H1 (cell line): ENCODE measurements at regions not wholly inside any gene's neighbourhood (a gene's known extent, or its start where the extent isn't known, plus 50 kb on each side); places are given as distances from the start of the nearest gene placed in this dataset.

Source experiments
- CTCF ChIA-PET: fragments of 300-600 bp; sonication (Branson Sonifier 250); formaldehyde crosslinking; loops from one replicate; lab custom pipeline; 2021; ENCODE audit not compliant: partially characterized antibody; lab: Charles Lee
- POLR2A ChIA-PET: fragments of 300-600 bp; sonication (Branson Sonifier 250); formaldehyde crosslinking; loops from one replicate; lab custom pipeline; 2021; ENCODE audit warnings: inconsistent platforms; ENCODE audit not compliant: partially characterized antibody; lab: Charles Lee
- DNase-seq, 2 experiments: peaks; one replicate each; pipeline versions ENCODE4 v3.0.0 to v3.0.0-alpha.2; 2010 to 2022; ENCODE audit warnings: low spot score in 2 of 2, low read depth in 1 of 2, mixed read lengths in 1 of 2
- FAIRE-seq: peaks from 2 replicates; lab custom pipeline; 2011; peaks lifted over from hg19 to GRCh38; lab: Jason Lieb, UNC
- H2AFZ ChIP-seq: 2 replicates; pipeline ENCODE4 v1.8.1; 2012; ENCODE audit warnings: low read length, inconsistent platforms
- H2AK5ac ChIP-seq: 2 replicates; pipeline ENCODE4 v1.6.1; 2013; ENCODE audit warnings: low read depth, low read length
- H2BK120ac ChIP-seq: replicated peaks from 2 replicates; pipeline ENCODE3; 2013; ENCODE audit warnings: low read depth, low read length, inconsistent platforms
- H2BK12ac ChIP-seq: 2 replicates; pipeline ENCODE4 v1.6.1; 2013; ENCODE audit warnings: low read depth, low read length
- H2BK15ac ChIP-seq: 2 replicates; pipeline ENCODE4 v1.6.1; 2013; ENCODE audit warnings: low read length
- H2BK20ac ChIP-seq: 2 replicates; pipeline ENCODE4 v1.6.1; 2013; ENCODE audit warnings: low read length
- H2BK5ac ChIP-seq: 2 replicates; pipeline ENCODE4 v1.6.1; 2013; ENCODE audit warnings: low read depth, low read length
- H3K14ac ChIP-seq: 2 replicates; pipeline ENCODE4 v1.6.1; 2013; ENCODE audit warnings: inconsistent platforms; ENCODE audit not compliant: insufficient read length
- H3K18ac ChIP-seq: 2 replicates; pipeline ENCODE4 v1.6.1; 2013; ENCODE audit warnings: low read length; ENCODE audit errors: extremely low read depth
- H3K23ac ChIP-seq: 2 replicates; pipeline ENCODE4 v1.6.1; 2013; ENCODE audit warnings: inconsistent platforms; ENCODE audit not compliant: insufficient read length
- H3K23me2 ChIP-seq: 2 replicates; pipeline ENCODE4 v1.6.1; 2013; ENCODE audit warnings: low read depth, low read length
- H3K27ac ChIP-seq: 2 replicates; pipeline ENCODE4 v1.6.1; 2011; ENCODE audit warnings: low read depth, low read length, inconsistent platforms
- H3K27me3 ChIP-seq, 4 experiments: replicated peaks in 1 of 4; 1 replicate in 1 of 4; 2 replicates in 3 of 4; pipeline versions ENCODE4 v1.6.1 to v1.8.1; 2011 to 2013; ENCODE audit warnings: low read length in 3 of 4, mild to moderate bottlenecking in 3 of 4, inconsistent platforms in 2 of 4, mixed read lengths in 2 of 4, moderate library complexity in 1 of 4; ENCODE audit not compliant: control insufficient read depth in 3 of 4, insufficient read depth in 3 of 4; ENCODE audit errors: extremely low read depth in 1 of 4
- H3K36me3 ChIP-seq, 4 experiments: 2 replicates each; pipeline versions ENCODE4 v1.6.1 to v1.8.1; 2011 to 2013; ENCODE audit warnings: mild to moderate bottlenecking in 4 of 4, low read length in 3 of 4, moderate library complexity in 2 of 4, control low read depth in 1 of 4, inconsistent platforms in 1 of 4; ENCODE audit not compliant: insufficient read depth in 4 of 4, control insufficient read depth in 2 of 4
- H3K4ac ChIP-seq: replicated peaks from 2 replicates; pipeline ENCODE3; 2013; ENCODE audit warnings: low read length, low read depth, mixed read lengths, inconsistent platforms; ENCODE audit not compliant: insufficient read length
- H3K4me1 ChIP-seq, 4 experiments: replicated peaks in 1 of 4; 1 replicate in 1 of 4; 2 replicates in 3 of 4; pipeline versions ENCODE4 v1.6.1 to v1.8.1; 2011 to 2013; ENCODE audit warnings: low read length in 3 of 4, inconsistent platforms in 2 of 4, mixed read lengths in 1 of 4; ENCODE audit not compliant: insufficient read depth in 4 of 4, control insufficient read depth in 3 of 4
- H3K4me2 ChIP-seq, 2 experiments: 2 replicates each; pipeline versions ENCODE4 v1.6.1 to v1.8.1; 2011 to 2013; ENCODE audit warnings: low read depth in 2 of 2, low read length in 2 of 2, control low read depth in 1 of 2, inconsistent platforms in 1 of 2, mild to moderate bottlenecking in 1 of 2; ENCODE audit not compliant: insufficient read depth in 1 of 2
- H3K4me3 ChIP-seq, 4 experiments: fragments of 200-600, 300-600 bp in 1 of 4; sonication (generic), shearing (Covaris generic), sonication (Bioruptor Twin) in 1 of 4; 2 replicates each; pipeline versions ENCODE4 v1.5.1 to v1.8.1; 2011 to 2016; ENCODE audit warnings: low read length in 4 of 4, low read depth in 3 of 4, control low read depth in 2 of 4, inconsistent platforms in 2 of 4, mild to moderate bottlenecking in 2 of 4, mixed read lengths in 1 of 4, moderate library complexity in 1 of 4; ENCODE audit not compliant: insufficient read depth in 2 of 4; ENCODE audit errors: extremely low read depth in 1 of 4
- H3K56ac ChIP-seq: replicated peaks from 2 replicates; pipeline ENCODE3; 2013; ENCODE audit warnings: low read depth, mild to moderate bottlenecking, mixed read lengths, low read length, inconsistent platforms; ENCODE audit not compliant: insufficient read length
- H3K79me1 ChIP-seq: 2 replicates; pipeline ENCODE4 v1.6.1; 2013; ENCODE audit warnings: low read depth, low read length, control low read depth
- H3K79me2 ChIP-seq, 2 experiments: 2 replicates each; pipeline versions ENCODE4 v1.6.1 to v1.8.1; 2012 to 2013; ENCODE audit warnings: low read length in 2 of 2, mild to moderate bottlenecking in 2 of 2, inconsistent platforms in 1 of 2; ENCODE audit not compliant: insufficient read depth in 2 of 2, control insufficient read depth in 1 of 2
- H3K9ac ChIP-seq, 4 experiments: replicated peaks in 1 of 4; 1 replicate in 1 of 4; 2 replicates in 3 of 4; pipeline versions ENCODE4 v1.6.1 to v1.8.1; 2011 to 2013; ENCODE audit warnings: low read depth in 3 of 4, low read length in 3 of 4, control low read depth in 2 of 4, mild to moderate bottlenecking in 2 of 4, moderate library complexity in 2 of 4, inconsistent platforms in 1 of 4; ENCODE audit errors: extremely low read depth in 1 of 4
- H3K9me3 ChIP-seq, 2 experiments: 2 replicates each; pipeline versions ENCODE4 v1.6.1 to v1.8.1; 2012 to 2013; ENCODE audit warnings: mild to moderate bottlenecking in 2 of 2, moderate library complexity in 2 of 2, control low read depth in 1 of 2, inconsistent platforms in 1 of 2, low read depth in 1 of 2, low read length in 1 of 2, mixed read lengths in 1 of 2; ENCODE audit not compliant: insufficient read depth in 2 of 2
- H4K20me1 ChIP-seq, 2 experiments: replicated peaks in 1 of 2; 2 replicates each; pipeline versions ENCODE3 to v1.8.1; 2011 to 2013; ENCODE audit warnings: inconsistent platforms in 2 of 2, low read length in 2 of 2, mild to moderate bottlenecking in 1 of 2; ENCODE audit not compliant: insufficient read depth in 2 of 2, control insufficient read depth in 1 of 2
- H4K5ac ChIP-seq: 2 replicates; pipeline ENCODE4 v1.6.1; 2013; ENCODE audit warnings: low read length, low read depth, mixed read lengths, inconsistent platforms; ENCODE audit not compliant: insufficient read length
- H4K8ac ChIP-seq: 2 replicates; pipeline ENCODE4 v1.8.0; 2013; ENCODE audit warnings: mild to moderate bottlenecking, moderate library complexity, low read length, inconsistent platforms; ENCODE audit not compliant: insufficient read depth; ENCODE audit errors: extremely low read depth
- H4K91ac ChIP-seq: replicated peaks from 2 replicates; pipeline ENCODE3; 2013; ENCODE audit warnings: low read length, mixed read lengths, inconsistent platforms; ENCODE audit not compliant: insufficient read length
- POLR2AphosphoS5 ChIP-seq: IDR thresholded peaks from 2 replicates; pipeline ENCODE4 v1.6.1; 2011; ENCODE audit warnings: low read depth, low read length
- SIX5 ChIP-seq: IDR thresholded peaks from 2 replicates; pipeline ENCODE4 v1.6.1; 2011; ENCODE audit warnings: mild to moderate bottlenecking, low read depth, low read length
- SRF ChIP-seq: IDR thresholded peaks from 2 replicates; pipeline ENCODE4 v1.6.1; 2011; ENCODE audit warnings: mild to moderate bottlenecking, low read depth, low read length, moderate library complexity
- WGBS, 2 experiments: shearing (Covaris generic) in 1 of 2; methylation state at CpG; one replicate each; pipeline versions ENCODE4 v1.1.6 to v1.1.7; 2013 to 2015; ENCODE audit warnings: low lambda C conversion rate in 2 of 2, mixed read lengths in 2 of 2, inconsistent platforms in 1 of 2, low coverage in 1 of 2, missing lambda C conversion rate in 1 of 2; ENCODE audit not compliant: insufficient replicate concordance in 2 of 2, insufficient coverage in 1 of 2, insufficient read length in 1 of 2; ENCODE audit errors: extremely low coverage in 1 of 2, missing lambda C conversion rate in 1 of 2; 5-methylcytosine and 5-hydroxymethylcytosine counted together

GRCh38 chrX:45497290-45497689, 296.6 kb upstream of the DIPK2B start:
- H2BK12ac ChIP-seq: no peak overlapping the region
- H3K79me2 ChIP-seq: no peaks in the 10 kb centered on the region
- no peak overlapping the region for H3K18ac ChIP-seq
- no peak overlapping the region for H3K23ac ChIP-seq
- no peak overlapping the region for H2BK5ac ChIP-seq
- no peak overlapping the region for H3K27ac ChIP-seq
- CTCF ChIA-PET: no interaction called here
- no peaks in the 10 kb centered on the region for H3K27me3 ChIP-seq
- no peak for FAIRE-seq
- no peak overlapping the region for H2BK15ac ChIP-seq
- no peaks in the 10 kb centered on the region for H4K20me1 ChIP-seq
- no peak overlapping the region for H2AK5ac ChIP-seq
- DNase-seq: no peak
- H3K4me2 ChIP-seq: no peak overlapping the region
- H2BK20ac ChIP-seq: no peak overlapping the region
- H3K4ac ChIP-seq: no peak overlapping the region
- no peak overlapping the region for H3K4me3 ChIP-seq
- no peak overlapping the region for H3K56ac ChIP-seq
- POLR2A ChIA-PET: no interaction called here
- no peak overlapping the region for H3K14ac ChIP-seq
- H2BK120ac ChIP-seq: no peak overlapping the region
- H3K79me1 ChIP-seq: no peaks in the 10 kb centered on the region
- H2AFZ ChIP-seq: no peak overlapping the region
- no peaks in the 10 kb centered on the region for H3K23me2 ChIP-seq
- H3K9me3 ChIP-seq: no peaks in the 10 kb centered on the region
- WGBS, 2 experiments: 95% methylated on average over 2 of the region's 3 CpGs; no CpG with 5 or more reads in 1 of the 2 experiments
- H4K5ac ChIP-seq: no peak overlapping the region
- no peak overlapping the region for H4K91ac ChIP-seq
- no peaks in the 10 kb centered on the region for H3K4me1 ChIP-seq
- no peaks in the 10 kb centered on the region for H3K36me3 ChIP-seq
- no peak overlapping the region for H3K9ac ChIP-seq
- TF ChIP-seq POLR2AphosphoS5 (no peak), SIX5 (no peak), SRF (no peak)
- no peak overlapping the region; the same call in 1 of the 2 replicates for H4K8ac ChIP-seq
